ENCODE measurements at regions not wholly inside any gene's neighbourhood (a gene's known extent, or its start where the extent isn't known, plus 50 kb on each side); places are given as distances from the start of the nearest gene placed in this dataset.
"Not testable (repeated sequence)": the region's sequence is repeated elsewhere in the genome, so short reads cannot be mapped to it uniquely, and the experiment has no call there.

GRCh38 chr15:53033709-53034108 lies 243.6 kb upstream of the ONECUT1 start:
- DNase-seq (ENCODE audit: low spot score): no peak

- no peak for DNase-seq (ENCODE audit: low spot score)
Observed at GRCh38 chr15:53031469-53031868, 241.3 kb upstream of the ONECUT1 start.

GRCh38 chr15:53022788-53023187 lies 232.7 kb upstream of the ONECUT1 start:
- DNase-seq (ENCODE audit: low spot score): no peak

- no peak for DNase-seq (ENCODE audit: low spot score)
Observed at GRCh38 chr15:53013329-53013728, 223.2 kb upstream of the ONECUT1 start.

- not testable (repeated sequence) for DNase-seq (ENCODE audit: low spot score)
Observed at GRCh38 chr15:53011779-53012178, 221.6 kb upstream of the ONECUT1 start.

GRCh38 chr15:53009093-53009492 lies 219.0 kb upstream of the ONECUT1 start:
- no peak for DNase-seq (ENCODE audit: low spot score)

- DNase-seq (ENCODE audit: low spot score): no peak
Observed at GRCh38 chr15:53000409-53000808, 210.3 kb upstream of the ONECUT1 start.

- no peak for DNase-seq (ENCODE audit: low spot score)
Observed at GRCh38 chr15:52997123-52997522, 207.0 kb upstream of the ONECUT1 start.

- no peak for DNase-seq (ENCODE audit: low spot score)
Observed at GRCh38 chr15:52994290-52994689, 204.2 kb upstream of the ONECUT1 start.

- DNase-seq (ENCODE audit: low spot score): no peak
Observed at GRCh38 chr15:52984507-52984906, 194.4 kb upstream of the ONECUT1 start.

- DNase-seq (ENCODE audit: low spot score): no peak
Observed at GRCh38 chr15:52980446-52980845, 190.3 kb upstream of the ONECUT1 start.

- no peak for DNase-seq (ENCODE audit: low spot score)
Observed at GRCh38 chr15:52976516-52977075, 186.5 kb upstream of the ONECUT1 start.

GRCh38 chr15:52975941-52976449 lies 185.9 kb upstream of the ONECUT1 start:
- no peak for DNase-seq (ENCODE audit: low spot score)

GRCh38 chr15:52963865-52964264 lies 173.7 kb upstream of the ONECUT1 start:
- DNase-seq (ENCODE audit: low spot score): no peak

- DNase-seq (ENCODE audit: low spot score): no peak
Observed at GRCh38 chr15:52960283-52960682, 170.1 kb upstream of the ONECUT1 start.

- no peak for DNase-seq (ENCODE audit: low spot score)
Observed at GRCh38 chr15:52943746-52944145, 153.6 kb upstream of the ONECUT1 start.

GRCh38 chr15:52936489-52936888 lies 146.4 kb upstream of the ONECUT1 start:
- no peak for DNase-seq (ENCODE audit: low spot score)

- no peak for DNase-seq (ENCODE audit: low spot score)
Observed at GRCh38 chr15:52925130-52925529, 135.0 kb upstream of the ONECUT1 start.

GRCh38 chr15:52924630-52925029 lies 134.5 kb upstream of the ONECUT1 start:
- DNase-seq (ENCODE audit: low spot score): no peak

GRCh38 chr15:52923626-52924025 lies 133.5 kb upstream of the ONECUT1 start:
- DNase-seq (ENCODE audit: low spot score): no peak

GRCh38 chr15:52922871-52923270 lies 132.7 kb upstream of the ONECUT1 start:
- no peak for DNase-seq (ENCODE audit: low spot score)

GRCh38 chr15:52912172-52912571 lies 122.0 kb upstream of the ONECUT1 start:
- no peak for DNase-seq (ENCODE audit: low spot score)

- DNase-seq (ENCODE audit: low spot score): no peak
Observed at GRCh38 chr15:52893338-52893737, 103.2 kb upstream of the ONECUT1 start.

GRCh38 chr15:52879904-52880303 lies 89.8 kb upstream of the ONECUT1 start:
- DNase-seq (ENCODE audit: low spot score): no peak
